Parathyroid adenoma (tissue), 2 donors: ENCODE measurements at regions not wholly inside any gene's neighbourhood (a gene's known extent, or its start where the extent isn't known, plus 50 kb on each side); places are given as distances from the start of the nearest gene placed in this dataset.

Source experiments
- H2AFZ ChIP-seq: fragments of 300-600 bp; sonication (generic); one replicate; pipeline ENCODE4 v1.7.0; 2017; ENCODE audit warnings: antibody characterized with exemption, mild to moderate bottlenecking
- H3K27ac ChIP-seq: fragments of 300-600 bp; sonication (generic); one replicate; pipeline ENCODE4 v1.7.0; 2017
- H3K27me3 ChIP-seq: fragments of 300-600 bp; sonication (generic); one replicate; pipeline ENCODE4 v1.7.0; 2017; ENCODE audit warnings: low read length; ENCODE audit not compliant: control insufficient read depth, insufficient read depth
- H3K36me3 ChIP-seq: fragments of 300-600 bp; sonication (generic); one replicate; pipeline ENCODE4 v1.7.0; 2017; ENCODE audit warnings: low read length; ENCODE audit not compliant: control insufficient read depth, insufficient read depth
- H3K4me1 ChIP-seq: fragments of 300-600 bp; sonication (generic); one replicate; pipeline ENCODE4 v1.7.0; 2017; ENCODE audit warnings: control low read depth
- H3K4me2 ChIP-seq: fragments of 300-600 bp; sonication (generic); one replicate; pipeline ENCODE4 v1.7.0; 2017; ENCODE audit warnings: low read length
- H3K4me3 ChIP-seq: fragments of 300-600 bp; sonication (generic); one replicate; pipeline ENCODE4 v1.7.0; 2017; ENCODE audit warnings: low read depth, low read length
- H3K79me2 ChIP-seq: fragments of 300-600 bp; sonication (generic); one replicate; pipeline ENCODE4 v1.7.0; 2017; ENCODE audit warnings: control low read depth
- H3K9ac ChIP-seq: fragments of 300-600 bp; sonication (generic); one replicate; pipeline ENCODE4 v1.7.0; 2017; ENCODE audit warnings: mild to moderate bottlenecking
- H3K9me3 ChIP-seq: fragments of 300-600 bp; sonication (generic); one replicate; pipeline ENCODE4 v1.7.0; 2017; ENCODE audit warnings: low read length; ENCODE audit not compliant: control insufficient read depth
- TF ChIP-seq, protein P1 (sequence below): fragments of 300-600 bp; sonication (generic); IDR thresholded peaks from one replicate; pipeline ENCODE4 v1.7.0; 2017; ENCODE audit warnings: antibody characterized with exemption, mild to moderate bottlenecking
- donor health status: primary hyperparathyroidism.

DNA sequence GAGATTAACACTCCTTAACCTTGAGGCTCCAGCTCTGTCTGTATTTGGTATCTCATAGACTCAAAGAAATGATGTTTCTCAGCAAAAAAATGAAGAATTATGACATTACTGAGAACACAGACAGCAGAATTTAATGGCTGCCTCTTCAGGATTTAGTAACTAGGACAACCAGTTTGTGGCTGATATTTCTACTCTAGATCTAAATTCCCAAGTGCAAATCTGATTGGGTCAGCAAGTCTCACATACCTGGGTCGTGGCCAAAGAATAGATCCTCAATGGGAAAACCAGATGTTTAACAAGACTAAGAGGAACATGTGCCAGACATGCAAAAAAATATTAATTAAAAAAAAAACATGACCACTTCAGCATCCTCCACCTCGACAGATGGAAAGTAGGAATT, 608.9 kb downstream of the DTWD2 start:
- TF ChIP-seq, protein P1, sequence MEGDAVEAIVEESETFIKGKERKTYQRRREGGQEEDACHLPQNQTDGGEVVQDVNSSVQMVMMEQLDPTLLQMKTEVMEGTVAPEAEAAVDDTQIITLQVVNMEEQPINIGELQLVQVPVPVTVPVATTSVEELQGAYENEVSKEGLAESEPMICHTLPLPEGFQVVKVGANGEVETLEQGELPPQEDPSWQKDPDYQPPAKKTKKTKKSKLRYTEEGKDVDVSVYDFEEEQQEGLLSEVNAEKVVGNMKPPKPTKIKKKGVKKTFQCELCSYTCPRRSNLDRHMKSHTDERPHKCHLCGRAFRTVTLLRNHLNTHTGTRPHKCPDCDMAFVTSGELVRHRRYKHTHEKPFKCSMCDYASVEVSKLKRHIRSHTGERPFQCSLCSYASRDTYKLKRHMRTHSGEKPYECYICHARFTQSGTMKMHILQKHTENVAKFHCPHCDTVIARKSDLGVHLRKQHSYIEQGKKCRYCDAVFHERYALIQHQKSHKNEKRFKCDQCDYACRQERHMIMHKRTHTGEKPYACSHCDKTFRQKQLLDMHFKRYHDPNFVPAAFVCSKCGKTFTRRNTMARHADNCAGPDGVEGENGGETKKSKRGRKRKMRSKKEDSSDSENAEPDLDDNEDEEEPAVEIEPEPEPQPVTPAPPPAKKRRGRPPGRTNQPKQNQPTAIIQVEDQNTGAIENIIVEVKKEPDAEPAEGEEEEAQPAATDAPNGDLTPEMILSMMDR, result no peak
- Histone ChIP-seq H3K4me3 (no peak overlapping the region), H3K4me2 (no peak overlapping the region), H3K9me3 (no peaks in the 10 kb centered on the region), H3K27me3 (no peaks in the 10 kb centered on the region), H2AFZ (no peak overlapping the region), H3K36me3 (no peaks in the 10 kb centered on the region), H3K4me1 (no peaks in the 10 kb centered on the region), H3K79me2 (no peaks in the 10 kb centered on the region), H3K27ac (no peak overlapping the region), H3K9ac (no peak overlapping the region)

DNA sequence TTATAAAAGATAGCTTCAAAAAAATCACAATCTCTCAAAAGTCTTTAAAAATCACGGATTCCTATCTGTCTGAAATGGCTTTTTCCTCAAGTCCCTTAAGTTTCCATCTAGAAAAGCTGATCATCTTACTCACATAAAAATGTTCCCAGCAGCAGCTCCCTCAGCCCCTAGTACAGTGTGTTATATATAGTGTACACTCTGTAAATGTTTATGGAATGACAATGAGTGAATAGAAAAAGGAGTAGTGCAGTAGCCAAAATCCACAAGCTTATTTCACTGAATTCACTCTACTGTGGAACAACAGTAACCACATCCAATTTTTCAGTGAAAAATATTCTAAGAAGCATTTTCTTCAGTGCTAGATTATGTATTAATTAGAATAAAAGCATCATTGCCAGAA, 609.4 kb downstream of the DTWD2 start:
- Histone ChIP-seq H3K4me3 (no peak overlapping the region), H3K4me2 (no peak overlapping the region), H2AFZ (no peak overlapping the region), H3K9me3 (no peaks in the 10 kb centered on the region), H3K4me1 (no peaks in the 10 kb centered on the region), H3K79me2 (no peaks in the 10 kb centered on the region), H3K36me3 (no peaks in the 10 kb centered on the region), H3K9ac (no peak overlapping the region), H3K27me3 (no peaks in the 10 kb centered on the region), H3K27ac (no peak overlapping the region)
- TF ChIP-seq, protein P1, result no peak

DNA sequence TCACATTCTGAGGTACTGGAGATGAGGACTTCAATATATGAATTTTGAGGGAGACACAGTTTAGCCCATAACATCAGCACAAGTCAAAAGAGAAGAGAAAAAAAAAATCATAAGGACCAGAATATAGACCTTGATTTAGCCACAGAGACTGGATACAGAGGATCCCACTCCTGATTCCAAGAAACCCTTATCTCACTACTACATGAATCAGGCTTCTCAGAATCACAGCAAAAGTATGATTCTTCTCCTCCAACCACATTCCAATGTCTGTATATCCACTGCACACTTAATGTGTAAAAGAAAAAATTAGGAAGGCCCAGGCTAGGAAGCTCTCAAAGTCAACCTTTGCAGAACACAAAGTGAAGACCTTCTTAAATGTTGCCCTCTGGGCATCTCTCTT, 610.9 kb downstream of the DTWD2 start:
- no peak overlapping the region for H3K4me2 ChIP-seq
- H3K9me3 ChIP-seq, result no peaks in the 10 kb centered on the region
- H3K79me2 ChIP-seq, result no peaks in the 10 kb centered on the region
- no peaks in the 10 kb centered on the region for H3K4me1 ChIP-seq
- H3K9ac ChIP-seq, result no peak overlapping the region
- no peak overlapping the region for H3K27ac ChIP-seq
- H3K36me3 ChIP-seq, result no peaks in the 10 kb centered on the region
- no peak overlapping the region for H2AFZ ChIP-seq
- TF ChIP-seq, protein P1, result no peak
- H3K4me3 ChIP-seq, result no peak overlapping the region
- H3K27me3 ChIP-seq, result no peaks in the 10 kb centered on the region

DNA sequence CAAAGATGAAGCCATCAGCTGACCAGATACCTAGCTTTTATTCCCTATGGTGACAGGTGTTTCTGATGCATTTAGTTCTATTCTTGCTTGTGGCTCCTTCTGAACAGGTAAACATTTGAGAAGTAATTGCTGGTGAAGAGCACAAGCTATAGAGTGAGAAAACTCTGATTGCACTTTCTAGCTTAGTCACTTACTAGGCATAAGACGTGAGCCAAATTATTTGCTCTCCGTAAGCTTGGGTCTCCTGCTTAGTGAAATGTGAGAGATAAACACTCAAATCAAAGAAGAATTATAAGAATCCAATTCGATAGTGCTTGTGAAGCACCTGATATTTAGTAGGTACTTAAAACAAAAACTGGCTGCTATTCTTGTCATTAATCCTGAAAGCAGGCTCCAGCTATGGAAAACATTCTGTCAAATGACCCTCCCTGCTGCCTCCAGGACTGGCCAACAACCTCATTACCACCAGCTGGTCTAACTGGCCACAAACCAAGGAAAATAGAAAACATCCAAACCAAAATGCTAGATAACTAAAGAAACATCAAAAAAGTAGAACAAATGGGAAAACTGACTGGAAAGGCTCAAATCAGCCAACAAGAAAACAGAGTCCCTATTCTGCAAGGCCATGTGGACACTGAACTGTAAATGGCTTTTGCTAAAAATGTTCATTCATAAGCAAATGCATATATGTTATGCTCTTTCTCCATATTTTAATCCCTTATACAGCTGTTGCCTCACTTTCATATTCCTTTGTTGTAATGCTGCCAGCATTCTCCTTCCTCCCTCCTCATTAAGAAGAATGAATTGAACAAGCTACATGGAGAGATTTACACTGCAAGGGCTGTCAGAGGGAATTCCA, 616.1 kb downstream of the DTWD2 start:
- Histone ChIP-seq H3K27me3 (no peaks in the 10 kb centered on the region), H3K4me2 (no peak overlapping the region), H3K79me2 (no peaks in the 10 kb centered on the region), H3K9me3 (no peaks in the 10 kb centered on the region), H2AFZ (no peak overlapping the region), H3K36me3 (no peaks in the 10 kb centered on the region), H3K27ac (no peak overlapping the region), H3K4me1 (no peaks in the 10 kb centered on the region), H3K4me3 (no peak overlapping the region), H3K9ac (no peak overlapping the region)
- TF ChIP-seq, protein P1, result no peak

DNA sequence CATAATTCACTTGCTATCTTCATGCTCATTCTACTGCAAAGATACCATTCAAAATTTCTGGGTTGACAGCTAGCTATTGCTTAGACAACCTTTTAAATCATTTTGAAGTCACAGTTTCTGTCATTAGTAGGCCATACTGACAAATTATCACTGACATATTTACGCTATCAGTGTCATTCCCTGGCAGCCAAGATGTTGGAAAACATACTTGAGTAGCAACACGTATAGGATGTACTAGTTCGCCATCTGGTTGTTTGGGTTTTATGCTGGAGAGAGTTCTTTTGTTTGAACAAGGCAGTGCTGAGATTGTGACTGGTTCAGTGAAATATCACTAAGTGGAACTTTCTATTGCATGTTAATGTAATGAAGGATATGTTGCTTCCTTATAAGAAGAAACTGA, 621.9 kb downstream of the DTWD2 start:
- Histone ChIP-seq H2AFZ (no peak overlapping the region), H3K27ac (no peak overlapping the region), H3K9ac (no peak overlapping the region), H3K4me3 (no peak overlapping the region), H3K4me1 (no peaks in the 10 kb centered on the region), H3K27me3 (no peaks in the 10 kb centered on the region), H3K79me2 (no peaks in the 10 kb centered on the region), H3K36me3 (no peaks in the 10 kb centered on the region), H3K4me2 (no peak overlapping the region), H3K9me3 (no peaks in the 10 kb centered on the region)
- TF ChIP-seq, protein P1, result no peak
